ENCODE measurements at regions not wholly inside any gene's neighbourhood (a gene's known extent, or its start where the extent isn't known, plus 50 kb on each side); places are given as distances from the start of the nearest gene placed in this dataset.

- peaks cover 9% of the 10 kb centered on the region for H3K4me1 Mint-ChIP-seq
- no peaks in the 10 kb centered on the region for H3K27me3 ChIP-seq (ENCODE audit: insufficient read depth)
- H3K4me3 ChIP-seq: no peak overlapping the region
- H3K36me3 Mint-ChIP-seq (ENCODE audit: low read depth): no peaks in the 10 kb centered on the region
- no peak overlapping the region for H2AFZ ChIP-seq
- H3K27ac ChIP-seq (ENCODE audit: low read depth): no peak overlapping the region
- ATAC-seq (no peak), DNase-seq (ENCODE audit: low spot score) (no peak)
- H3K27me3 Mint-ChIP-seq (ENCODE audit: insufficient read depth, low read depth, poor library complexity): no peaks in the 10 kb centered on the region
- no peak overlapping the region for H3K27ac Mint-ChIP-seq
- peaks cover under 1% of the 10 kb centered on the region; the same call in 1 of the 2 replicates for H3K9me2 ChIP-seq (ENCODE audit: insufficient read depth)
- H3K36me3 ChIP-seq (ENCODE audit: insufficient read depth): no peaks in the 10 kb centered on the region
- H3K4me1 ChIP-seq (ENCODE audit: insufficient read depth): no peaks in the 10 kb centered on the region
- H3K79me2 ChIP-seq (replicated peaks; ENCODE audit: insufficient read depth): no peaks in the 10 kb centered on the region
- H3F3A ChIP-seq (replicated peaks; ENCODE audit: low read depth): no peaks in the 10 kb centered on the region
- H3K4me3 Mint-ChIP-seq: no peak overlapping the region
- H3K9me3 Mint-ChIP-seq: peaks cover 4% of the 10 kb centered on the region; the same call in 2 of the 3 replicates
- no peak for TF ChIP-seq CREB1 (CRISPR knock-in tag; IDR thresholded peaks at IDR 0.05; ENCODE audit: low read depth)
- TF ChIP-seq EZH2phosphoT487 (IDR thresholded peaks at IDR 0.05; ENCODE audit: unreplicated experiment): no peak
- TF ChIP-seq CTCF (conservative IDR thresholded peaks at IDR 0.05; ENCODE audit: low read depth in 2 of 2): no peak
- no peak for TF ChIP-seq POLR2AphosphoS5 (IDR thresholded peaks at IDR 0.05; ENCODE audit: low read depth)
- TF ChIP-seq STAT1 (IDR thresholded peaks at IDR 0.05; ENCODE audit: unreplicated experiment): no peak
- TF ChIP-seq ZNF462 (CRISPR knock-in tag; IDR thresholded peaks at IDR 0.05): no peak
- no peak for TF ChIP-seq JUNB (IDR thresholded peaks at IDR 0.05; ENCODE audit: unreplicated experiment)
- no peak for TF ChIP-seq ETS1 (IDR thresholded peaks at IDR 0.05)
- no peak for TF ChIP-seq ZNF114 (CRISPR knock-in tag; IDR thresholded peaks at IDR 0.05)
- TF ChIP-seq NANOG (IDR thresholded peaks at IDR 0.05; ENCODE audit: borderline replicate concordance): no peak
- no peak for TF ChIP-seq ZNF331 (CRISPR knock-in tag; IDR thresholded peaks at IDR 0.05; ENCODE audit: low read depth)
- TF ChIP-seq EZH2 (IDR thresholded peaks at IDR 0.05; ENCODE audit: low read depth, unreplicated experiment): no peak
- TF ChIP-seq, protein P1, sequence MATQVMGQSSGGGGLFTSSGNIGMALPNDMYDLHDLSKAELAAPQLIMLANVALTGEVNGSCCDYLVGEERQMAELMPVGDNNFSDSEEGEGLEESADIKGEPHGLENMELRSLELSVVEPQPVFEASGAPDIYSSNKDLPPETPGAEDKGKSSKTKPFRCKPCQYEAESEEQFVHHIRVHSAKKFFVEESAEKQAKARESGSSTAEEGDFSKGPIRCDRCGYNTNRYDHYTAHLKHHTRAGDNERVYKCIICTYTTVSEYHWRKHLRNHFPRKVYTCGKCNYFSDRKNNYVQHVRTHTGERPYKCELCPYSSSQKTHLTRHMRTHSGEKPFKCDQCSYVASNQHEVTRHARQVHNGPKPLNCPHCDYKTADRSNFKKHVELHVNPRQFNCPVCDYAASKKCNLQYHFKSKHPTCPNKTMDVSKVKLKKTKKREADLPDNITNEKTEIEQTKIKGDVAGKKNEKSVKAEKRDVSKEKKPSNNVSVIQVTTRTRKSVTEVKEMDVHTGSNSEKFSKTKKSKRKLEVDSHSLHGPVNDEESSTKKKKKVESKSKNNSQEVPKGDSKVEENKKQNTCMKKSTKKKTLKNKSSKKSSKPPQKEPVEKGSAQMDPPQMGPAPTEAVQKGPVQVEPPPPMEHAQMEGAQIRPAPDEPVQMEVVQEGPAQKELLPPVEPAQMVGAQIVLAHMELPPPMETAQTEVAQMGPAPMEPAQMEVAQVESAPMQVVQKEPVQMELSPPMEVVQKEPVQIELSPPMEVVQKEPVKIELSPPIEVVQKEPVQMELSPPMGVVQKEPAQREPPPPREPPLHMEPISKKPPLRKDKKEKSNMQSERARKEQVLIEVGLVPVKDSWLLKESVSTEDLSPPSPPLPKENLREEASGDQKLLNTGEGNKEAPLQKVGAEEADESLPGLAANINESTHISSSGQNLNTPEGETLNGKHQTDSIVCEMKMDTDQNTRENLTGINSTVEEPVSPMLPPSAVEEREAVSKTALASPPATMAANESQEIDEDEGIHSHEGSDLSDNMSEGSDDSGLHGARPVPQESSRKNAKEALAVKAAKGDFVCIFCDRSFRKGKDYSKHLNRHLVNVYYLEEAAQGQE (IDR thresholded peaks at IDR 0.05; ENCODE audit: unreplicated experiment): no peak
- no peak overlapping the region for H3K4me2 ChIP-seq
- H4K20me1 ChIP-seq (replicated peaks; ENCODE audit: insufficient read depth): no peaks in the 10 kb centered on the region
Measured at GRCh38 chr4:100026066-100026465, 76.0 kb upstream of the H2AZ1 start.

Measured in GM23338 (cell line).